MCF 10A (cell line): ENCODE measurements at regions not wholly inside any gene's neighbourhood (a gene's known extent, or its start where the extent isn't known, plus 50 kb on each side); places are given as distances from the start of the nearest gene placed in this dataset.
A peak's percentile ranks its signal among the peaks of the same experiment; 100 is the strongest.

Experiments
- BruUV-seq: library from RNA; stranded (reverse); fragments of 400-500 nt; replicated peaks from 2 replicates; lab custom pipeline; 2021; lab: Mats Ljungman, UMichigan
- CTCF ChIA-PET: fragments of 300-600 bp; sonication (Branson Sonifier 250); formaldehyde crosslinking; extraction: SDS; loops from one replicate; lab custom pipeline; 2021; ENCODE audit warnings: antibody characterized with exemption, inconsistent platforms; lab: Yijun Ruan, JAX
- POLR2A ChIA-PET: fragments of 300-600, 350-650 bp; sonication (Branson Sonifier 250); formaldehyde crosslinking; extraction: SDS; loops from one replicate; lab custom pipeline; 2020; ENCODE audit warnings: antibody characterized with exemption, inconsistent platforms; lab: Yijun Ruan, JAX
- DNase-seq: peaks from one replicate; pipeline ENCODE4 v3.0.0-alpha.2; 2018; ENCODE audit not compliant: unreplicated experiment
- H3K27ac Mint-ChIP-seq: one replicate; pipeline ENCODE4 v1.8.0; 2022; ENCODE audit warnings: mild to moderate bottlenecking, low read depth, mixed read lengths; ENCODE audit not compliant: unreplicated experiment
- H3K27me3 Mint-ChIP-seq: one replicate; pipeline ENCODE4 v1.8.0; 2022; ENCODE audit warnings: mixed read lengths; ENCODE audit not compliant: insufficient read depth, unreplicated experiment
- H3K36me3 Mint-ChIP-seq: one replicate; pipeline ENCODE4 v1.8.0; 2022; ENCODE audit warnings: mild to moderate bottlenecking, moderate library complexity, mixed read lengths; ENCODE audit not compliant: insufficient read depth, unreplicated experiment
- H3K4me1 Mint-ChIP-seq: one replicate; pipeline ENCODE4 v1.8.0; 2022; ENCODE audit warnings: mixed read lengths; ENCODE audit not compliant: insufficient read depth, unreplicated experiment
- H3K4me3 Mint-ChIP-seq: one replicate; pipeline ENCODE4 v1.8.0; 2022; ENCODE audit warnings: mild to moderate bottlenecking, moderate library complexity, mixed read lengths; ENCODE audit not compliant: unreplicated experiment
- H3K9me3 Mint-ChIP-seq: one replicate; pipeline ENCODE4 v1.8.0; 2022; ENCODE audit warnings: mixed read lengths; ENCODE audit not compliant: unreplicated experiment
- CTCF ChIP-seq: fragments of 200-600 bp; IDR thresholded peaks from one replicate; pipeline ENCODE4 v1.8.0; 2022; ENCODE audit warnings: antibody characterized with exemption, mild to moderate bottlenecking; ENCODE audit not compliant: unreplicated experiment
- intact Hi-C: fragments of 100-400 bp; cut with micrococcal nuclease; formaldehyde crosslinking; loops from 2 replicates; pipeline ENCODE4 v1.14.1; 2022

- peak overlapping the region; percentile 20 for H3K27ac Mint-ChIP-seq
- H3K4me1 Mint-ChIP-seq = peaks cover 13% of the 10 kb centered on the region
- TF ChIP-seq CTCF = no peak
- no peak overlapping the region for H3K4me3 Mint-ChIP-seq
- intact Hi-C loops = no loop called here
- BruUV-seq = no TSS peak
- POLR2A ChIA-PET = interaction anchor here (0.5 kb wide), 1 partner anchor 144 kb away, joined by 3 read pairs; no protein-coding TSS in a partner anchor
- peak; percentile 75 for DNase-seq
- H3K9me3 Mint-ChIP-seq = peaks cover 9% of the 10 kb centered on the region
- CTCF ChIA-PET = interaction anchor here (0.6 kb wide), 1 partner anchor 313 kb away, joined by 3 read pairs; no protein-coding TSS in a partner anchor
- H3K36me3 Mint-ChIP-seq = no peaks in the 10 kb centered on the region
- H3K27me3 Mint-ChIP-seq = no peaks in the 10 kb centered on the region
Measured at GRCh38 chr2:101546376-101547058, 71.6 kb upstream of the RFX8 start.

GRCh38 chr2:101545950-101546349, 71.0 kb upstream of the RFX8 start:
- ChIA-PET CTCF (interaction anchor here (0.6 kb wide), 1 partner anchor 312 kb away, joined by 3 read pairs; no protein-coding TSS in a partner anchor), POLR2A (no interaction called here)
- no TSS peak for BruUV-seq
- Mint-ChIP-seq H3K36me3 (no peaks in the 10 kb centered on the region), H3K27ac (no peak overlapping the region), H3K4me3 (no peak overlapping the region), H3K27me3 (no peaks in the 10 kb centered on the region), H3K4me1 (peaks cover 13% of the 10 kb centered on the region), H3K9me3 (peaks cover 9% of the 10 kb centered on the region)
- TF ChIP-seq CTCF = no peak
- intact Hi-C loops = no loop called here
- peak; percentile 0 for DNase-seq

DNA sequence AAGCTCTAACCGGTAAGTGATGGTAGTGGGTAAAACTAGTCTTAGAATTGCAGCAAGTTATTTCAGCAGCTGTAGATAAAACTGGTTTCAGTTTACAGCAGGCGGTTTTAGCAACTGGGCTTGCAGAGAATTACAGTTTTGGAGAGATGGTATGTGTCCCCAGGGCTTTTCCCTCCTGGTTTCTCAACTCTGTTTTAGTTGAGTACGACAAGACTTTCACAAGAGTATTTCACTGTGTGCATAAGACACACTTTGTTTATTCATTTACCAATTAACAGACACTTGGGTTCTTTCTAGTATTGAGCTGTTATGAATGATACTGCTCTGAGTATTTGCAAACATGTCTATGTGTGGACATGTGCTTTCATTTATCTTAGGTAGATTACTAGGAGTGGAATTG, 65.6 kb upstream of the RFX8 start:
- POLR2A ChIA-PET = interaction anchor here (1.2 to 1.9 kb wide), 3 partner anchors 9 to 189 kb away, joined by 3 to 8 read pairs (median 3); no protein-coding TSS in a partner anchor
- Mint-ChIP-seq H3K27ac (peak overlapping the region; percentile 16), H3K4me1 (no peaks in the 10 kb centered on the region), H3K36me3 (no peaks in the 10 kb centered on the region), H3K4me3 (no peak overlapping the region), H3K27me3 (no peaks in the 10 kb centered on the region), H3K9me3 (peaks cover 9% of the 10 kb centered on the region)
- intact Hi-C loops = no loop called here
- TF ChIP-seq CTCF = no peak
- no TSS peak for BruUV-seq
- CTCF ChIA-PET = interaction anchor here (1.6 kb wide), 1 partner anchor 121 kb away, joined by 4 read pairs; no protein-coding TSS in a partner anchor
- DNase-seq = peak; percentile 86

- BruUV-seq = no TSS peak
- H3K36me3 Mint-ChIP-seq = no peaks in the 10 kb centered on the region
- CTCF ChIA-PET = no interaction called here
Measured at GRCh38 chr2:101538076-101538475, 63.2 kb upstream of the RFX8 start.

More at GRCh38 chr2:101538076-101538475, 63.2 kb upstream of the RFX8 start:
- H3K4me3 Mint-ChIP-seq = no peak overlapping the region
- intact Hi-C loops = no loop called here
- peaks cover 1% of the 10 kb centered on the region for H3K9me3 Mint-ChIP-seq
- POLR2A ChIA-PET = interaction anchor here (0.7 kb wide), 2 partner anchors 20 to 35 kb away, joined by 3 read pairs; no protein-coding TSS in a partner anchor
- no peaks in the 10 kb centered on the region for H3K4me1 Mint-ChIP-seq
- no peak for TF ChIP-seq CTCF
- no peak overlapping the region for H3K27ac Mint-ChIP-seq
- no peak for DNase-seq
- no peaks in the 10 kb centered on the region for H3K27me3 Mint-ChIP-seq
